ENCODE measurements at regions not wholly inside any gene's neighbourhood (a gene's known extent, or its start where the extent isn't known, plus 50 kb on each side); places are given as distances from the start of the nearest gene placed in this dataset.

- Histone ChIP-seq H3K9me3 (ENCODE audit: control insufficient read depth in 1 of 2, low read length in 2 of 2) (no peaks in the 10 kb centered on the region), H3K27me3 (ENCODE audit: insufficient read depth, low read length) (no peaks in the 10 kb centered on the region), H3K4me3 (ENCODE audit: low read length in 2 of 2) (no peak overlapping the region), H3K27ac (ENCODE audit: low read depth, low read length) (no peak overlapping the region), H3K36me3 (ENCODE audit: insufficient read depth, low read length) (no peaks in the 10 kb centered on the region), H3K4me1 (ENCODE audit: insufficient read depth, low read length) (no peaks in the 10 kb centered on the region)
- no peak overlapping the region for H3K4me3 Mint-ChIP-seq
- intact Hi-C loops (cut with micrococcal nuclease) = no loop called here
- H3K4me1 Mint-ChIP-seq = no peaks in the 10 kb centered on the region
- no peaks in the 10 kb centered on the region for H3K9me3 Mint-ChIP-seq
- H3K36me3 Mint-ChIP-seq = no peaks in the 10 kb centered on the region
- ChIA-PET CTCF (ENCODE audit: partially characterized antibody) (interaction anchor here (1.5 kb wide), 1 partner anchor 10 kb away, joined by 5 read pairs; no protein-coding TSS in a partner anchor), POLR2A (ENCODE audit: partially characterized antibody) (no interaction called here)
- no peak for DNase-seq
- H3K27me3 Mint-ChIP-seq = peaks cover 14 to 17% of the 10 kb centered on the region in 2 donors
- H3K27ac Mint-ChIP-seq = no peak overlapping the region
These were observed 142.0 kb upstream of the CCL2 start for GRCh38 chr17:34113089-34113488.

GRCh38 chr17:34114174-34114573, 140.9 kb upstream of the CCL2 start:
- H3K36me3 ChIP-seq (ENCODE audit: insufficient read depth, low read length) = no peaks in the 10 kb centered on the region
- H3K27me3 Mint-ChIP-seq = peaks cover 12 to 22% of the 10 kb centered on the region in 2 donors
- no peaks in the 10 kb centered on the region for H3K27me3 ChIP-seq (ENCODE audit: insufficient read depth, low read length)
- H3K9me3 Mint-ChIP-seq = no peaks in the 10 kb centered on the region
- H3K4me1 ChIP-seq (ENCODE audit: insufficient read depth, low read length) = no peaks in the 10 kb centered on the region
- DNase-seq = no peak
- no peak overlapping the region for H3K4me3 Mint-ChIP-seq
- intact Hi-C loops (cut with micrococcal nuclease) = no loop called here
- H3K4me1 Mint-ChIP-seq = no peaks in the 10 kb centered on the region
- ChIA-PET CTCF (ENCODE audit: partially characterized antibody) (no interaction called here), POLR2A (ENCODE audit: partially characterized antibody) (no interaction called here)
- H3K4me3 ChIP-seq (ENCODE audit: low read length in 2 of 2) = no peak overlapping the region
- H3K9me3 ChIP-seq (ENCODE audit: control insufficient read depth in 1 of 2, low read length in 2 of 2) = no peaks in the 10 kb centered on the region
- H3K36me3 Mint-ChIP-seq = no peaks in the 10 kb centered on the region
- H3K27ac ChIP-seq (ENCODE audit: low read depth, low read length) = no peak overlapping the region
- H3K27ac Mint-ChIP-seq = no peak overlapping the region

GRCh38 chr17:34116306-34116705, 138.8 kb upstream of the CCL2 start:
- no peak for DNase-seq
- POLR2A ChIA-PET (ENCODE audit: partially characterized antibody) = no interaction called here
- no peaks in the 10 kb centered on the region for H3K36me3 Mint-ChIP-seq
- peaks cover 0 to 2% (median 0%) of the 10 kb centered on the region in 8 donors for H3K9me3 Mint-ChIP-seq
- no peak overlapping the region for H3K4me3 Mint-ChIP-seq
- H3K27me3 ChIP-seq (ENCODE audit: insufficient read depth, low read length) = no peaks in the 10 kb centered on the region
- H3K4me1 Mint-ChIP-seq = no peaks in the 10 kb centered on the region
- H3K27ac ChIP-seq (ENCODE audit: low read depth, low read length) = no peak overlapping the region
- H3K4me3 ChIP-seq (ENCODE audit: low read length in 2 of 2) = no peak overlapping the region
- intact Hi-C loops (cut with micrococcal nuclease) = no loop called here
- no peaks in the 10 kb centered on the region for H3K36me3 ChIP-seq (ENCODE audit: insufficient read depth, low read length)
- H3K9me3 ChIP-seq (ENCODE audit: control insufficient read depth in 1 of 2, low read length in 2 of 2) = no peaks in the 10 kb centered on the region
- H3K27ac Mint-ChIP-seq = no peak overlapping the region
- H3K27me3 Mint-ChIP-seq = peaks cover 6 to 16% of the 10 kb centered on the region in 2 donors
- CTCF ChIA-PET (ENCODE audit: partially characterized antibody) = no interaction called here
- H3K4me1 ChIP-seq (ENCODE audit: insufficient read depth, low read length) = no peaks in the 10 kb centered on the region

- Mint-ChIP-seq H3K4me1 (no peaks in the 10 kb centered on the region), H3K4me3 (no peak overlapping the region), H3K27ac (no peak overlapping the region), H3K9me3 (peaks cover 0 to 2% (median 0%) of the 10 kb centered on the region in 8 donors), H3K36me3 (no peaks in the 10 kb centered on the region), H3K27me3 (peaks cover 6 to 24% of the 10 kb centered on the region in 2 donors)
- no peaks in the 10 kb centered on the region for H3K4me1 ChIP-seq (ENCODE audit: insufficient read depth, low read length)
- no peaks in the 10 kb centered on the region for H3K9me3 ChIP-seq (ENCODE audit: control insufficient read depth in 1 of 2, low read length in 2 of 2)
- H3K36me3 ChIP-seq (ENCODE audit: insufficient read depth, low read length) = no peaks in the 10 kb centered on the region
- H3K27ac ChIP-seq (ENCODE audit: low read depth, low read length) = no peak overlapping the region
- ChIA-PET CTCF (ENCODE audit: partially characterized antibody) (no interaction called here), POLR2A (ENCODE audit: partially characterized antibody) (no interaction called here)
- intact Hi-C loops (cut with micrococcal nuclease) = no loop called here
- no peak overlapping the region for H3K4me3 ChIP-seq (ENCODE audit: low read length in 2 of 2)
- DNase-seq = no peak
- no peaks in the 10 kb centered on the region for H3K27me3 ChIP-seq (ENCODE audit: insufficient read depth, low read length)
These were observed 137.8 kb upstream of the CCL2 start for GRCh38 chr17:34117332-34117731.

DNA sequence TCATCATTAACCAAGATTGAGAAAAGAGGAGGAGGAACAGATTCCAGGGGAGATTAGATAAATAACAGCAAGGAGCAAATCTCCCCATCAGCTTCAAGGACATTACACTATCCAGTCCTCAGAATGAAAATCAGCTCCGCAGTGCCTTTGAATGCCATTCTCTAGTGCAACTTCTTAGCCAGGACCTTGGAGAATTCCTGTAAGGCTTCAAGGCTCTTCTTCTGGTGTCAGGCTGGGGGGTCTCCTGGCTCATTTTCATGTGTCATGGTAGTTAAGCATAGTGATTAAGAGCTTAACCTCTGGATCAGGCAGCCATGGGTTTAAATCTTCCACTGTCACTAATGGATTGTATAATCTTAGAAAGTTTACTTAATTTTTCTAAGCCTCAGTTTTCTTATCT, 137.3 kb upstream of the CCL2 start:
- ChIA-PET CTCF (ENCODE audit: partially characterized antibody) (no interaction called here), POLR2A (ENCODE audit: partially characterized antibody) (no interaction called here)
- Mint-ChIP-seq H3K4me1 (peaks cover 0 to under 1% (median 0%) of the 10 kb centered on the region in 4 donors), H3K36me3 (no peaks in the 10 kb centered on the region), H3K27ac (no peak overlapping the region), H3K4me3 (no peak overlapping the region), H3K27me3 (peaks cover 6 to 26% of the 10 kb centered on the region in 2 donors), H3K9me3 (peaks cover 0 to 2% (median 0%) of the 10 kb centered on the region in 8 donors)
- Histone ChIP-seq H3K9me3 (ENCODE audit: control insufficient read depth in 1 of 2, low read length in 2 of 2) (no peaks in the 10 kb centered on the region), H3K4me3 (ENCODE audit: low read length in 2 of 2) (no peak overlapping the region), H3K36me3 (ENCODE audit: insufficient read depth, low read length) (no peaks in the 10 kb centered on the region), H3K4me1 (ENCODE audit: insufficient read depth, low read length) (no peaks in the 10 kb centered on the region), H3K27me3 (ENCODE audit: insufficient read depth, low read length) (no peaks in the 10 kb centered on the region), H3K27ac (ENCODE audit: low read depth, low read length) (no peak overlapping the region)
- DNase-seq = no peak
- intact Hi-C loops (cut with micrococcal nuclease) = no loop called here

GRCh38 chr17:34118564-34118963, 136.5 kb upstream of the CCL2 start:
- H3K27me3 Mint-ChIP-seq = peaks cover 4 to 29% of the 10 kb centered on the region in 2 donors
- ChIA-PET CTCF (ENCODE audit: partially characterized antibody) (no interaction called here), POLR2A (ENCODE audit: partially characterized antibody) (no interaction called here)

GRCh38 chr17:34121311-34121710, 133.8 kb upstream of the CCL2 start:
- peaks cover 0 to 2% (median 0%) of the 10 kb centered on the region in 8 donors for H3K9me3 Mint-ChIP-seq
- DNase-seq = no peak
- peaks cover 0 to 1% (median 0%) of the 10 kb centered on the region in 4 donors for H3K4me1 Mint-ChIP-seq
- H3K4me3 Mint-ChIP-seq = no peak overlapping the region
- H3K36me3 Mint-ChIP-seq = no peaks in the 10 kb centered on the region
- no peaks in the 10 kb centered on the region for H3K9me3 ChIP-seq (ENCODE audit: control insufficient read depth in 1 of 2, low read length in 2 of 2)
- no peak overlapping the region for H3K27ac ChIP-seq (ENCODE audit: low read depth, low read length)
- no peaks in the 10 kb centered on the region for H3K4me1 ChIP-seq (ENCODE audit: insufficient read depth, low read length)
- no peak overlapping the region for H3K27ac Mint-ChIP-seq
- peaks cover 8 to 33% of the 10 kb centered on the region in 2 donors for H3K27me3 Mint-ChIP-seq
- H3K27me3 ChIP-seq (ENCODE audit: insufficient read depth, low read length) = no peaks in the 10 kb centered on the region
- H3K36me3 ChIP-seq (ENCODE audit: insufficient read depth, low read length) = no peaks in the 10 kb centered on the region
- ChIA-PET POLR2A (ENCODE audit: partially characterized antibody) (no interaction called here), CTCF (ENCODE audit: partially characterized antibody) (no interaction called here)
- intact Hi-C loops (cut with micrococcal nuclease) = no loop called here
- no peak overlapping the region for H3K4me3 ChIP-seq (ENCODE audit: low read length in 2 of 2)

More at GRCh38 chr17:34118564-34118963, 136.5 kb upstream of the CCL2 start:
- H3K9me3 Mint-ChIP-seq = peaks cover 0 to 2% (median 0%) of the 10 kb centered on the region in 8 donors
- H3K27ac ChIP-seq (ENCODE audit: low read depth, low read length) = no peak overlapping the region
- H3K27me3 ChIP-seq (ENCODE audit: insufficient read depth, low read length) = no peaks in the 10 kb centered on the region
- no peaks in the 10 kb centered on the region for H3K36me3 Mint-ChIP-seq
- peaks cover 0 to 1% (median 0%) of the 10 kb centered on the region in 4 donors for H3K4me1 Mint-ChIP-seq
- H3K9me3 ChIP-seq (ENCODE audit: control insufficient read depth in 1 of 2, low read length in 2 of 2) = no peaks in the 10 kb centered on the region
- no peaks in the 10 kb centered on the region for H3K4me1 ChIP-seq (ENCODE audit: insufficient read depth, low read length)
- H3K4me3 ChIP-seq (ENCODE audit: low read length in 2 of 2) = no peak overlapping the region
- H3K36me3 ChIP-seq (ENCODE audit: insufficient read depth, low read length) = no peaks in the 10 kb centered on the region
- no peak overlapping the region for H3K27ac Mint-ChIP-seq
- H3K4me3 Mint-ChIP-seq = no peak overlapping the region
- DNase-seq = no peak
- intact Hi-C loops (cut with micrococcal nuclease) = no loop called here

DNA sequence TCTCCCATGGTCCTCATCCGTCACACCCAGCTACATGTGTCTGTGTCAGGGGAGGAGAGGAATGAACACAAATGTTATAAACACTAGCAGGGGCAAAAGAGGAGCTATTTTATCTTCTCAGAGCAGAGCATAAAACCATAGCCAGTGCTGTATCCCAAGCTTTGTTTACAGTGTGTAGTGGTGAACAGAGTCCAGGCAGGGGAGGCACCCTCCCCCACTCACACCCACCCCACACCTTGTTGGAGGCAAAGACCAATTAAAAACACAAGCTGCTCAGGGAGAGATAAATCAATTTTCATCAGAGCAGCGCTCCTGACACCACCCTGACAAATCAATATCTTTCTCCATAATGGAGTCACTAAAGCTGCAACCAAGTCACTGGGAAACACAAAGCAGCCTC, 132.6 kb upstream of the CCL2 start:
- H3K4me3 ChIP-seq (ENCODE audit: low read length in 2 of 2) = no peak overlapping the region
- H3K27me3 Mint-ChIP-seq = peaks cover 8 to 30% of the 10 kb centered on the region in 2 donors
- POLR2A ChIA-PET (ENCODE audit: partially characterized antibody) = no interaction called here

More for the DNA sequence above, 132.6 kb upstream of the CCL2 start:
- Mint-ChIP-seq H3K36me3 (no peaks in the 10 kb centered on the region), H3K4me1 (peaks cover 0 to 1% (median 0%) of the 10 kb centered on the region in 4 donors), H3K4me3 (no peak overlapping the region), H3K27ac (no peak overlapping the region), H3K9me3 (peaks cover 0 to 2% (median 0%) of the 10 kb centered on the region in 8 donors)
- Histone ChIP-seq H3K9me3 (ENCODE audit: control insufficient read depth in 1 of 2, low read length in 2 of 2) (no peaks in the 10 kb centered on the region), H3K27ac (ENCODE audit: low read depth, low read length) (no peak overlapping the region), H3K36me3 (ENCODE audit: insufficient read depth, low read length) (no peaks in the 10 kb centered on the region), H3K4me1 (ENCODE audit: insufficient read depth, low read length) (no peaks in the 10 kb centered on the region), H3K27me3 (ENCODE audit: insufficient read depth, low read length) (peaks cover under 1% of the 10 kb centered on the region)
- intact Hi-C loops (cut with micrococcal nuclease) = no loop called here
- CTCF ChIA-PET (ENCODE audit: partially characterized antibody) = interaction anchor here (1.4 kb wide), 1 partner anchor 9 kb away, joined by 5 read pairs; no protein-coding TSS in a partner anchor
- no peak for DNase-seq

All from CD4-positive, alpha-beta memory T cell (primary cell).